ENCODE measurements at regions not wholly inside any gene's neighbourhood (a gene's known extent, or its start where the extent isn't known, plus 50 kb on each side); places are given as distances from the start of the nearest gene placed in this dataset.

DNA sequence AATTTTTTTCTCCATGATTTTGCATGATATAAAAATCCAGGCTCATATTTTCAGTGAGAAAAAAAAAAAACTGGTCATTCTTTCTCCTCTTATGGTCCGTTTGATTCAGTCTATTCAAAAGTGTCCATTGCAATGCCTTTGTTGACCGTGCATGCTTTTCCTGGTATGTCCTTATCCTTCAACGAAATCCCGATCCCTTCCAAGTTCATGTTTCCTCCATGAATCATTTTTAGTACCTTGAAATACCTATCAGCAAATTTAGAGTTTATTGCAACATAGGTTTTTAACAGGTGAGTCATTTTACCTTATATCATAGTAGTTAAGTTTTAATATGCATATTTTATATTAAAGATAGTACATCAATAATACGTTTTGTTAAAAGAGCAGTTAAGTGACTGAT is 773.8 kb upstream of the CHD1 start:
- Histone ChIP-seq H3K18ac (ENCODE audit: insufficient read length, low read depth, low read length) (no peak overlapping the region), H2BK12ac (ENCODE audit: insufficient read length, low read depth, low read length) (no peak overlapping the region), H3K79me1 (ENCODE audit: insufficient read depth, low read depth, low read length, poor library complexity, severe bottlenecking) (no peaks in the 10 kb centered on the region), H3K56ac (ENCODE audit: insufficient read length, low read depth, low read length) (no peak overlapping the region), H3K27me3 (ENCODE audit: insufficient read depth, low read length) (no peaks in the 10 kb centered on the region), H2AFZ (ENCODE audit: low read length) (no peak overlapping the region), H4K5ac (ENCODE audit: insufficient read length, low read depth, low read length) (no peak overlapping the region), H3K4ac (ENCODE audit: low read depth, low read length) (no peak overlapping the region), H3K79me2 (ENCODE audit: insufficient read depth, low read length) (no peaks in the 10 kb centered on the region), H3K9me3 (ENCODE audit: control insufficient read depth, low read depth, low read length) (no peaks in the 10 kb centered on the region), H3K9ac (ENCODE audit: extremely low read depth, insufficient read length, low read length) (no peak overlapping the region), H2BK20ac (ENCODE audit: low read depth, low read length, poor library complexity, severe bottlenecking) (no peak overlapping the region), H2AK5ac (ENCODE audit: insufficient read length, low read length) (no peak overlapping the region), H4K20me1 (ENCODE audit: control insufficient read depth, insufficient read depth, insufficient read length) (no peaks in the 10 kb centered on the region), H2BK120ac (ENCODE audit: low read depth, low read length, poor library complexity, severe bottlenecking) (no peak overlapping the region), H3T11ph (ENCODE audit: low read length) (no peak overlapping the region), H3K27ac (ENCODE audit: insufficient read length, low read depth, low read length) (no peak overlapping the region), H4K91ac (ENCODE audit: insufficient read length, low read depth, low read length) (no peak overlapping the region), H2BK5ac (ENCODE audit: insufficient read length, low read length) (no peak overlapping the region), H3K23ac (ENCODE audit: insufficient read length, low read depth, low read length) (no peak overlapping the region), H2BK15ac (ENCODE audit: low read depth, low read length) (no peak overlapping the region), H3K23me2 (ENCODE audit: insufficient read length, low read depth, low read length, poor library complexity, severe bottlenecking) (no peaks in the 10 kb centered on the region), H3K4me2 (ENCODE audit: insufficient read depth, insufficient read length, low read length) (no peak overlapping the region), H3K14ac (ENCODE audit: insufficient read depth, low read length) (no peak overlapping the region), H3K4me1 (ENCODE audit: insufficient read depth, low read length) (no peaks in the 10 kb centered on the region), H4K8ac (replicated peaks; ENCODE audit: insufficient read length, low read depth, low read length) (no peak overlapping the region)
- TF ChIP-seq, protein P1, sequence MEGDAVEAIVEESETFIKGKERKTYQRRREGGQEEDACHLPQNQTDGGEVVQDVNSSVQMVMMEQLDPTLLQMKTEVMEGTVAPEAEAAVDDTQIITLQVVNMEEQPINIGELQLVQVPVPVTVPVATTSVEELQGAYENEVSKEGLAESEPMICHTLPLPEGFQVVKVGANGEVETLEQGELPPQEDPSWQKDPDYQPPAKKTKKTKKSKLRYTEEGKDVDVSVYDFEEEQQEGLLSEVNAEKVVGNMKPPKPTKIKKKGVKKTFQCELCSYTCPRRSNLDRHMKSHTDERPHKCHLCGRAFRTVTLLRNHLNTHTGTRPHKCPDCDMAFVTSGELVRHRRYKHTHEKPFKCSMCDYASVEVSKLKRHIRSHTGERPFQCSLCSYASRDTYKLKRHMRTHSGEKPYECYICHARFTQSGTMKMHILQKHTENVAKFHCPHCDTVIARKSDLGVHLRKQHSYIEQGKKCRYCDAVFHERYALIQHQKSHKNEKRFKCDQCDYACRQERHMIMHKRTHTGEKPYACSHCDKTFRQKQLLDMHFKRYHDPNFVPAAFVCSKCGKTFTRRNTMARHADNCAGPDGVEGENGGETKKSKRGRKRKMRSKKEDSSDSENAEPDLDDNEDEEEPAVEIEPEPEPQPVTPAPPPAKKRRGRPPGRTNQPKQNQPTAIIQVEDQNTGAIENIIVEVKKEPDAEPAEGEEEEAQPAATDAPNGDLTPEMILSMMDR (conservative IDR thresholded peaks at IDR 0.05) = no peak
- WGBS (ENCODE audit: extremely low coverage, insufficient read length, low lambda C conversion rate) = no CpG with 5 or more reads among the region's 5 CpGs
- no peak overlapping the region for H3K27ac Mint-ChIP-seq
- H3K9me3 Mint-ChIP-seq = no peaks in the 10 kb centered on the region
- no peak overlapping the region for H3K4me3 Mint-ChIP-seq
- H3K36me3 Mint-ChIP-seq (ENCODE audit: insufficient read depth in 1 of 3, low read depth in 3 of 3) = 0 out of 7 replicates have a peak, but pooled peaks cover 0 to 2% (median 0%) of the 10 kb centered on the region in 3 experiments
- H3K4me1 Mint-ChIP-seq = no peaks in the 10 kb centered on the region
- no peak for DNase-seq
- H3K27me3 Mint-ChIP-seq (ENCODE audit: low read depth) = no peaks in the 10 kb centered on the region; the same call in 1 of the 2 replicates
